ENCODE measurements at regions not wholly inside any gene's neighbourhood (a gene's known extent, or its start where the extent isn't known, plus 50 kb on each side); places are given as distances from the start of the nearest gene placed in this dataset.

- H3K4me3 ChIP-seq (ENCODE audit: low read depth, low read length), result no peak overlapping the region
- DNase-seq (ENCODE audit: low read depth), result no peak
- TF ChIP-seq CTCF (conservative IDR thresholded peaks at IDR 0.05; ENCODE audit: low read depth, low read length), result no peak
These were observed 114.9 kb downstream of the CDH26 start for GRCh38 chr20:60073086-60073485.

- no peak overlapping the region for H3K4me3 ChIP-seq (ENCODE audit: low read depth, low read length)
- no peak for TF ChIP-seq CTCF (conservative IDR thresholded peaks at IDR 0.05; ENCODE audit: low read depth, low read length)
- DNase-seq (ENCODE audit: low read depth), result no peak
These were observed 115.3 kb downstream of the CDH26 start for GRCh38 chr20:60073504-60073903.

GRCh38 chr20:60074276-60074675 lies 116.1 kb downstream of the CDH26 start:
- no peak overlapping the region for H3K4me3 ChIP-seq (ENCODE audit: low read depth, low read length)
- TF ChIP-seq CTCF (conservative IDR thresholded peaks at IDR 0.05; ENCODE audit: low read depth, low read length), result no peak
- DNase-seq (ENCODE audit: low read depth), result no peak

GRCh38 chr20:60078351-60079250 lies 120.4 kb downstream of the CDH26 start:
- no peak overlapping the region for H3K4me3 ChIP-seq (ENCODE audit: low read depth, low read length)
- no peak for DNase-seq (ENCODE audit: low read depth)
- no peak for TF ChIP-seq CTCF (conservative IDR thresholded peaks at IDR 0.05; ENCODE audit: low read depth, low read length)

- no peak overlapping the region for H3K4me3 ChIP-seq (ENCODE audit: low read depth, low read length)
- no peak for TF ChIP-seq CTCF (conservative IDR thresholded peaks at IDR 0.05; ENCODE audit: low read depth, low read length)
- DNase-seq (ENCODE audit: low read depth), result no peak
These were observed 122.2 kb downstream of the CDH26 start for GRCh38 chr20:60080401-60080800.

- H3K4me3 ChIP-seq (ENCODE audit: low read depth, low read length), result no peak overlapping the region
- TF ChIP-seq CTCF (conservative IDR thresholded peaks at IDR 0.05; ENCODE audit: low read depth, low read length), result no peak
- no peak for DNase-seq (ENCODE audit: low read depth)
These were observed 127.4 kb downstream of the CDH26 start for GRCh38 chr20:60085551-60086132.
